GM12878 (cell line): ENCODE measurements at regions not wholly inside any gene's neighbourhood (a gene's known extent, or its start where the extent isn't known, plus 50 kb on each side); places are given as distances from the start of the nearest gene placed in this dataset.
A peak's percentile ranks its signal among the peaks of the same experiment; 100 is the strongest.

Experiments
- ATAC-seq: fragments of 200-7000 bp; cut with Tn5 transposase; 3 replicates; pipeline ENCODE4 v1.9.1; 2020; ENCODE audit warnings: mild to moderate bottlenecking, moderate library complexity
- BruUV-seq: library from RNA; stranded (reverse); fragments of 400-500 nt; replicated peaks from 2 replicates; lab custom pipeline; 2021; lab: Mats Ljungman, UMichigan
- CTCF ChIA-PET: fragments of 300-600 bp; sonication (Branson Sonifier 250); formaldehyde crosslinking; extraction: SDS; loops from one replicate; lab custom pipeline; 2021; ENCODE audit warnings: inconsistent platforms; lab: Yijun Ruan, JAX
- POLR2A ChIA-PET: fragments of 350-600 bp; formaldehyde crosslinking; extraction: SDS; loops from one replicate; lab custom pipeline; 2021; ENCODE audit warnings: inconsistent platforms; lab: Charles Lee
- RAD21 ChIA-PET: fragments of 300-600 bp; sonication (Branson Sonifier 250); formaldehyde crosslinking; loops from one replicate; lab custom pipeline; 2023; ENCODE audit warnings: antibody characterized with exemption; ENCODE audit not compliant: unreplicated experiment; lab: Charles Lee
- SMC1A ChIA-PET: fragments of 300-600 bp; sonication (Branson Sonifier 250); formaldehyde crosslinking; loops from one replicate; lab custom pipeline; 2023; ENCODE audit not compliant: unreplicated experiment, uncharacterized antibody; lab: Charles Lee
- DNase-seq: peaks from one replicate; pipeline ENCODE4 v3.0.0-alpha.2; 2011; ENCODE audit warnings: low read depth, low spot score
- FAIRE-seq: peaks from 3 replicates; lab custom pipeline; 2011; peaks lifted over from hg19 to GRCh38; lab: Jason Lieb, UNC
- H2AFZ ChIP-seq: 2 replicates; pipeline ENCODE4 v1.6.0; 2011; ENCODE audit warnings: low read depth, low read length, control low read depth; ENCODE audit not compliant: control insufficient read depth
- H3K27ac ChIP-seq: 2 replicates; pipeline ENCODE4 v1.5.1; 2011; ENCODE audit warnings: control low read depth; ENCODE audit not compliant: control insufficient read depth, insufficient read depth
- H3K27me3 ChIP-seq, 2 experiments: replicated peaks in 1 of 2; 2 replicates each; pipeline versions ENCODE4 v1.6.0 to v1.6.1; 2011; ENCODE audit warnings: low read length in 1 of 2; ENCODE audit not compliant: control insufficient read depth in 2 of 2, insufficient read depth in 2 of 2
- H3K36me3 ChIP-seq, 2 experiments: 2 replicates each; pipeline ENCODE4 v1.5.1; 2011; ENCODE audit warnings: low read length in 1 of 2; ENCODE audit not compliant: control insufficient read depth in 2 of 2, insufficient read depth in 2 of 2
- H3K4me1 ChIP-seq: 2 replicates; pipeline ENCODE4 v1.6.1; 2011; ENCODE audit warnings: mild to moderate bottlenecking, low read length, moderate library complexity, mixed read lengths; ENCODE audit not compliant: control insufficient read depth, insufficient read depth
- H3K4me2 ChIP-seq: 2 replicates; pipeline ENCODE4 v1.6.0; 2011; ENCODE audit warnings: control low read depth; ENCODE audit not compliant: control insufficient read depth, insufficient read depth
- H3K4me3 ChIP-seq: fragments of 200-600 bp; sonication (generic); 2 replicates; pipeline ENCODE4 v1.5.1; 2016
- H3K79me2 ChIP-seq: 2 replicates; pipeline ENCODE4 v1.6.0; 2011; ENCODE audit warnings: low read length; ENCODE audit not compliant: control insufficient read depth, insufficient read depth
- H3K9ac ChIP-seq: 2 replicates; pipeline ENCODE4 v1.8.0; 2011; ENCODE audit warnings: low read length, control low read depth, mixed read lengths; ENCODE audit not compliant: control insufficient read depth, insufficient read depth
- H3K9me3 ChIP-seq: replicated peaks from 3 replicates; pipeline ENCODE4 v1.5.1; 2011; ENCODE audit warnings: mild to moderate bottlenecking, low read length; ENCODE audit not compliant: control insufficient read depth, insufficient read depth
- H4K20me1 ChIP-seq: 2 replicates; pipeline ENCODE4 v1.6.0; 2011; ENCODE audit not compliant: control insufficient read depth, insufficient read depth
- EP300 ChIP-seq, 2 experiments: fragments of 150-350 bp in 1 of 2; IDR thresholded peaks; 2 replicates each; pipeline ENCODE4 v1.6.1; 2011 to 2012; ENCODE audit warnings: low read depth in 2 of 2, low read length in 2 of 2, borderline replicate concordance in 1 of 2, improper control_type of control experiment in 1 of 2, inconsistent platforms in 1 of 2; ENCODE audit not compliant: control insufficient read depth in 1 of 2
- GABPA ChIP-seq: IDR thresholded peaks from 2 replicates; pipeline ENCODE4 v1.6.1; 2014; ENCODE audit warnings: antibody characterized with exemption, low read depth, mild to moderate bottlenecking, inconsistent platforms
- HCFC1 ChIP-seq: fragments of 150-350 bp; IDR thresholded peaks from 2 replicates; pipeline ENCODE4 v1.6.1; 2014; ENCODE audit warnings: low read length
- IRF4 ChIP-seq: IDR thresholded peaks from 2 replicates; pipeline ENCODE4 v1.6.1; 2011; ENCODE audit warnings: low read depth, low read length
- KAT2A ChIP-seq: conservative IDR thresholded peaks from 2 replicates; pipeline ENCODE4 v1.6.1; 2011; ENCODE audit warnings: low read depth, low read length; ENCODE audit not compliant: control insufficient read depth
- MEF2A ChIP-seq: IDR thresholded peaks from 2 replicates; pipeline ENCODE4 v1.6.1; 2011; ENCODE audit warnings: low read depth, mild to moderate bottlenecking, low read length, moderate library complexity; ENCODE audit not compliant: insufficient read depth
- PRDM15 ChIP-seq: fragments of 450-650 bp; formaldehyde crosslinking; IDR thresholded peaks from 2 replicates; pipeline ENCODE4 v1.4.0; 2020; ENCODE audit warnings: mild to moderate bottlenecking, moderate library complexity
- RAD21 ChIP-seq: IDR thresholded peaks from 2 replicates; pipeline ENCODE4 v1.6.1; 2011; ENCODE audit warnings: mild to moderate bottlenecking, low read depth, low read length, moderate library complexity; ENCODE audit not compliant: insufficient read depth
- RB1 ChIP-seq: fragments of 450-650 bp; formaldehyde crosslinking; IDR thresholded peaks from 2 replicates; pipeline ENCODE4 v1.6.1; 2017; ENCODE audit warnings: mild to moderate bottlenecking, borderline replicate concordance
- USF2 ChIP-seq: IDR thresholded peaks from 2 replicates; pipeline ENCODE4 v1.6.1; 2011; ENCODE audit warnings: low read depth, low read length, improper control_type of control experiment, borderline replicate concordance
- ZNF217 ChIP-seq: fragments of 450-650 bp; IDR thresholded peaks from 2 replicates; pipeline ENCODE4 v1.6.1; 2017; ENCODE audit warnings: antibody characterized with exemption, mild to moderate bottlenecking
- ZNF274 ChIP-seq: IDR thresholded peaks from one replicate; pipeline ENCODE4 v1.8.0; 2011; ENCODE audit not compliant: insufficient read length, insufficient read depth
- WGBS: methylation state at CpG from one replicate; pipeline ENCODE4 v1.1.6; 2016; ENCODE audit warnings: low lambda C conversion rate; ENCODE audit not compliant: insufficient replicate concordance, insufficient coverage; ENCODE audit errors: missing lambda C conversion rate; 5-methylcytosine and 5-hydroxymethylcytosine counted together
- in situ Hi-C: fragments of 300-500 bp; cut with MboI; formaldehyde crosslinking; loops from 9 replicates; pipeline ENCODE4 v1.14.3; 2018; ENCODE audit warnings: mixed read lengths
- intact Hi-C: fragments of 100-400 bp; cut with micrococcal nuclease; formaldehyde crosslinking; loops from one replicate; pipeline ENCODE4 v1.14.2; 2022; ENCODE audit not compliant: unreplicated experiment
- TF ChIP-seq, protein P1 (sequence below): fragments of 450-650 bp; IDR thresholded peaks from 2 replicates; pipeline ENCODE4 v1.6.1; 2018; ENCODE audit warnings: mild to moderate bottlenecking, low read depth, moderate library complexity; ENCODE audit not compliant: partially characterized antibody

GRCh38 chr2:188765522-188766470, 208.4 kb upstream of the COL3A1 start (continued):
- TF ChIP-seq, protein P1, sequence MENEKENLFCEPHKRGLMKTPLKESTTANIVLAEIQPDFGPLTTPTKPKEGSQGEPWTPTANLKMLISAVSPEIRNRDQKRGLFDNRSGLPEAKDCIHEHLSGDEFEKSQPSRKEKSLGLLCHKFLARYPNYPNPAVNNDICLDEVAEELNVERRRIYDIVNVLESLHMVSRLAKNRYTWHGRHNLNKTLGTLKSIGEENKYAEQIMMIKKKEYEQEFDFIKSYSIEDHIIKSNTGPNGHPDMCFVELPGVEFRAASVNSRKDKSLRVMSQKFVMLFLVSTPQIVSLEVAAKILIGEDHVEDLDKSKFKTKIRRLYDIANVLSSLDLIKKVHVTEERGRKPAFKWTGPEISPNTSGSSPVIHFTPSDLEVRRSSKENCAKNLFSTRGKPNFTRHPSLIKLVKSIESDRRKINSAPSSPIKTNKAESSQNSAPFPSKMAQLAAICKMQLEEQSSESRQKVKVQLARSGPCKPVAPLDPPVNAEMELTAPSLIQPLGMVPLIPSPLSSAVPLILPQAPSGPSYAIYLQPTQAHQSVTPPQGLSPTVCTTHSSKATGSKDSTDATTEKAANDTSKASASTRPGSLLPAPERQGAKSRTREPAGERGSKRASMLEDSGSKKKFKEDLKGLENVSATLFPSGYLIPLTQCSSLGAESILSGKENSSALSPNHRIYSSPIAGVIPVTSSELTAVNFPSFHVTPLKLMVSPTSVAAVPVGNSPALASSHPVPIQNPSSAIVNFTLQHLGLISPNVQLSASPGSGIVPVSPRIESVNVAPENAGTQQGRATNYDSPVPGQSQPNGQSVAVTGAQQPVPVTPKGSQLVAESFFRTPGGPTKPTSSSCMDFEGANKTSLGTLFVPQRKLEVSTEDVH: no peak
- TF ChIP-seq ZNF274 (no peak), HCFC1 (no peak), IRF4 (no peak), RAD21 (peak; percentile 31; the same call in 1 of the 2 replicates), MEF2A (no peak), KAT2A (no peak), GABPA (no peak)

- no peak for FAIRE-seq
- no peak for DNase-seq
- H3K9me3 ChIP-seq: no peaks in the 10 kb centered on the region
- no peak overlapping the region for H2AFZ ChIP-seq
- TF ChIP-seq EP300 (IDR thresholded peaks at IDR 0.05; ENCODE audit: borderline replicate concordance in 1 of 2, control insufficient read depth in 1 of 2, low read depth in 2 of 2, low read length in 2 of 2) (no peak), GABPA (no peak), PRDM15 (CRISPR knock-in tag) (no peak), ZNF217 (no peak), USF2 (no peak), RB1 (no peak)
- no peaks in the 10 kb centered on the region for H3K27me3 ChIP-seq
- no peak overlapping the region for H3K27ac ChIP-seq
- ChIA-PET POLR2A (no interaction called here), RAD21 (no interaction called here), CTCF (interaction anchor here (1.2 to 1.5 kb wide), 2 partner anchors 211 to 216 kb away, joined by 3 to 4 read pairs; no protein-coding TSS in a partner anchor), SMC1A (no interaction called here)
- ATAC-seq: no peak
- H3K9ac ChIP-seq: no peak overlapping the region
- WGBS: 11% methylated on average over 3 of the region's 3 CpGs
- BruUV-seq: no TSS peak
- H4K20me1 ChIP-seq: no peaks in the 10 kb centered on the region
- H3K4me3 ChIP-seq: no peak overlapping the region
- intact Hi-C loops: loop anchor here (2.0 to 10.0 kb wide), 2 partner anchors 218 to 648 kb away; no protein-coding TSS in a partner anchor
- H3K4me1 ChIP-seq: no peaks in the 10 kb centered on the region
- H3K4me2 ChIP-seq: no peak overlapping the region
- in situ Hi-C loops: no loop called here
- H3K36me3 ChIP-seq: no peaks in the 10 kb centered on the region
- H3K79me2 ChIP-seq: no peaks in the 10 kb centered on the region
These were observed 207.7 kb upstream of the COL3A1 start for GRCh38 chr2:188766471-188766856.
